HG02588 (cell line): ENCODE measurements at regions not wholly inside any gene's neighbourhood (a gene's known extent, or its start where the extent isn't known, plus 50 kb on each side); places are given as distances from the start of the nearest gene placed in this dataset.

Source experiments
- ATAC-seq: cut with Tn5 transposase; IDR thresholded peaks from one replicate; pipeline ENCODE4 v1.9.1; 2021; ENCODE audit warnings: mild to moderate bottlenecking, moderate library complexity; ENCODE audit not compliant: unreplicated experiment

- no peak for ATAC-seq
These were observed 367.5 kb upstream of the MMADHC start for GRCh38 chr2:149954981-149955600.

GRCh38 chr2:149953627-149954026, 366.1 kb upstream of the MMADHC start:
- ATAC-seq: no peak

- no peak for ATAC-seq
These were observed 343.9 kb upstream of the MMADHC start for GRCh38 chr2:149931486-149931885.

GRCh38 chr2:149928011-149928410, 340.4 kb upstream of the MMADHC start:
- no peak for ATAC-seq

- no peak for ATAC-seq
These were observed 338.6 kb upstream of the MMADHC start for GRCh38 chr2:149926149-149926548.

- no peak for ATAC-seq
These were observed 337.1 kb upstream of the MMADHC start for GRCh38 chr2:149924549-149925213.

- no peak for ATAC-seq
These were observed 336.5 kb upstream of the MMADHC start for GRCh38 chr2:149924028-149924427.

- no peak for ATAC-seq
These were observed 334.5 kb upstream of the MMADHC start for GRCh38 chr2:149921911-149922616.

GRCh38 chr2:149920389-149920788, 332.8 kb upstream of the MMADHC start:
- ATAC-seq: no peak

GRCh38 chr2:149915151-149915550, 327.6 kb upstream of the MMADHC start:
- ATAC-seq: no peak

- no peak for ATAC-seq
These were observed 321.4 kb upstream of the MMADHC start for GRCh38 chr2:149908726-149909683.

- no peak for ATAC-seq
These were observed 319.3 kb upstream of the MMADHC start for GRCh38 chr2:149906886-149907285.

GRCh38 chr2:149904352-149905175, 317.0 kb upstream of the MMADHC start:
- no peak for ATAC-seq

- no peak for ATAC-seq
These were observed 316.1 kb upstream of the MMADHC start for GRCh38 chr2:149903626-149904025.

GRCh38 chr2:149902081-149902480, 314.5 kb upstream of the MMADHC start:
- ATAC-seq: no peak

GRCh38 chr2:149901231-149901859, 313.8 kb upstream of the MMADHC start:
- no peak for ATAC-seq

- no peak for ATAC-seq
These were observed 311.8 kb upstream of the MMADHC start for GRCh38 chr2:149899390-149899789.

GRCh38 chr2:149894760-149895159, 307.2 kb upstream of the MMADHC start:
- no peak for ATAC-seq

- ATAC-seq: no peak
These were observed 306.7 kb upstream of the MMADHC start for GRCh38 chr2:149894226-149894625.

GRCh38 chr2:149892563-149892962, 305.0 kb upstream of the MMADHC start:
- ATAC-seq: no peak
